ENCODE measurements at regions not wholly inside any gene's neighbourhood (a gene's known extent, or its start where the extent isn't known, plus 50 kb on each side); places are given as distances from the start of the nearest gene placed in this dataset.

GRCh38 chr4:179398414-179398813, 1956.2 kb upstream of the AGA start:
- H3K36me3 ChIP-seq = no peaks in the 10 kb centered on the region
- TF ChIP-seq CTCF (IDR thresholded peaks at IDR 0.05) = no peak
- H3K4me1 ChIP-seq = no peaks in the 10 kb centered on the region
- H3K27me3 ChIP-seq = no peaks in the 10 kb centered on the region
- ATAC-seq (no peak), DNase-seq (no peak)
- H3K4me3 ChIP-seq = no peak overlapping the region
- no peak overlapping the region for H3K27ac ChIP-seq
- intact Hi-C loops (cut with DNase I) = no loop called here
- H3K9me3 ChIP-seq = peaks cover 0 to 13% of the 10 kb centered on the region in 2 donors

- Histone ChIP-seq H3K36me3 (no peaks in the 10 kb centered on the region), H3K4me3 (no peak overlapping the region), H3K4me1 (no peaks in the 10 kb centered on the region), H3K9me3 (peaks cover 0 to 13% of the 10 kb centered on the region in 2 donors), H3K27ac (no peak overlapping the region), H3K27me3 (no peaks in the 10 kb centered on the region)
- ATAC-seq (no peak), DNase-seq (no peak)
- no peak for TF ChIP-seq CTCF (IDR thresholded peaks at IDR 0.05)
- intact Hi-C loops (cut with DNase I) = no loop called here
These were observed 1957.0 kb upstream of the AGA start for GRCh38 chr4:179399054-179399782.

- DNase-seq = peak in 2 of 4 donors; percentile 2 to 9
- ATAC-seq = no peak
- no peaks in the 10 kb centered on the region for H3K4me1 ChIP-seq
- H3K4me3 ChIP-seq = no peak overlapping the region
- H3K9me3 ChIP-seq = peaks cover 0 to 4% of the 10 kb centered on the region in 2 donors
- H3K27me3 ChIP-seq = no peaks in the 10 kb centered on the region
- H3K36me3 ChIP-seq = no peaks in the 10 kb centered on the region
- intact Hi-C loops (cut with DNase I) = no loop called here
- no peak overlapping the region for H3K27ac ChIP-seq
- TF ChIP-seq CTCF (IDR thresholded peaks at IDR 0.05) = no peak
These were observed 1973.0 kb upstream of the AGA start for GRCh38 chr4:179415037-179415846.

- no peak for TF ChIP-seq CTCF (IDR thresholded peaks at IDR 0.05)
- DNase-seq = no peak
- intact Hi-C loops (cut with DNase I) = no loop called here
These were observed 1973.6 kb upstream of the AGA start for GRCh38 chr4:179415847-179416223.

GRCh38 chr4:179417357-179417756, 1975.1 kb upstream of the AGA start:
- peaks cover 0 to 2% of the 10 kb centered on the region in 2 donors for H3K9me3 ChIP-seq
- H3K27ac ChIP-seq = no peak overlapping the region
- intact Hi-C loops (cut with DNase I) = no loop called here
- H3K36me3 ChIP-seq = no peaks in the 10 kb centered on the region
- DNase-seq (no peak), ATAC-seq (no peak)
- no peak for TF ChIP-seq CTCF (IDR thresholded peaks at IDR 0.05)
- no peak overlapping the region for H3K4me3 ChIP-seq
- H3K27me3 ChIP-seq = no peaks in the 10 kb centered on the region
- H3K4me1 ChIP-seq = no peaks in the 10 kb centered on the region

More at GRCh38 chr4:179415847-179416223, 1973.6 kb upstream of the AGA start:
- no peaks in the 10 kb centered on the region for H3K4me1 ChIP-seq
- peaks cover 0 to 2% of the 10 kb centered on the region in 2 donors for H3K9me3 ChIP-seq
- H3K36me3 ChIP-seq = no peaks in the 10 kb centered on the region
- no peak overlapping the region for H3K27ac ChIP-seq
- no peak overlapping the region for H3K4me3 ChIP-seq
- no peak for ATAC-seq
- no peaks in the 10 kb centered on the region for H3K27me3 ChIP-seq
